GM21723 (cell line): ENCODE measurements at regions not wholly inside any gene's neighbourhood (a gene's known extent, or its start where the extent isn't known, plus 50 kb on each side); places are given as distances from the start of the nearest gene placed in this dataset.
"Not testable (repeated sequence)": the region's sequence is repeated elsewhere in the genome, so short reads cannot be mapped to it uniquely, and the experiment has no call there.

Experiments
- ATAC-seq: cut with Tn5 transposase; IDR thresholded peaks from one replicate; pipeline ENCODE4 v1.9.1; 2021; ENCODE audit warnings: mild to moderate bottlenecking, moderate library complexity; ENCODE audit not compliant: unreplicated experiment

DNA sequence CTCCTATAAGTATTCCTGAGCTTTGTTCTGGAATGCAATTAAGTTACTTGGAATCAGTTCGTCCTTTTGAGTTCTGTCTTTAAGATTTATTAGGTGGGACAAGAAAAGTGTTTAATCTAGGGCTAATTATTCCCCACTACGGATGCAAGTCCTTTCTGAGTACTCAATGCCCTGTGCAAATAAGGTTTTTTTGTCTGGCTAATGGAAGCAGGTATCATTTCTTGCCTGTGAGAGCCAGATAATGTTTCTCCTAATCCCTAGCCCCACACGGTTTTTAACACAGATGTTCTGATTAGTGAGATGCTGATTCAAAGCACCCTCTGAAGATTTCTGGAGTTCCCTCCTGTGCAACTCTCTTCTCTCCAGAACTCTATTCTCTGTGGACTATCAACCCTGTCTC is 296.6 kb upstream of the PRICKLE1 start:
- ATAC-seq: no peak

DNA sequence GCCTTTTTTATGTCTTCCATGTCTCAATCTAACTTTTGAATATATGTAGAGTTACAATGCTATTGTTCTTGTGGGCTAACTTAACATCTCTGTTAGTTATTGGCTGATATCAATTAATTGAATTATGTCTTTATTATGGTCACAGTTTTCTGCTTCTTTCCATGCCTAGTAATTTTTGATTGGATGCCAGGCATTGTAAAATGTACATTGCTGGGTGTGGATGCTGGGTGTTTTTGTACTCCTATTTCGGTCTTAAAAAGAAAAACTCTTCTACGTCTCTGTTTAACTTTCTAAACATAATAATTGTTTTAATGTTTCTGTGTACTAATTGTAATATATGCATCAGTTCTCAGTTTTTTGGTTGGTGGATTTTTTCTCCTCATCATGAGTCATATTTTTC is 296.1 kb upstream of the PRICKLE1 start:
- no peak for ATAC-seq

DNA sequence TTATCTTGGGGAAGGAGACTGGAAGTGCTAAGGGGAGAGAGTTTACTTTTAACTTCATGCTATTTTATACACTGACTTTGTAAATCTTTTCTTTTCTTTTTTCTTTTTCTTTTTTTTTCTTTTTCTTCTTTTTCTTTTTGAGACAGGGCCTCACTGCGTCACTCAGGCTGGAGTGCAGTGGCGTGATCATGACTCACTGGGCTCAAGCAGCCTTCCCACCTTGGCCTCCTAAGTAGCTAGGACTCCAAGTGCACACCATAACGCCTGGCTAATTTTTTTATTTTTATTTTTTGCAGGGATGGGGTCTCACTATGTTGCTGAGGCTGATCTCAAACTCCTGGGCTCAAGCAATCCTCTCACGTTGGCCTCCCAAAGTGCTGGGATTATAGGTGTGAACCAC is 294.6 kb upstream of the PRICKLE1 start:
- no peak for ATAC-seq

DNA sequence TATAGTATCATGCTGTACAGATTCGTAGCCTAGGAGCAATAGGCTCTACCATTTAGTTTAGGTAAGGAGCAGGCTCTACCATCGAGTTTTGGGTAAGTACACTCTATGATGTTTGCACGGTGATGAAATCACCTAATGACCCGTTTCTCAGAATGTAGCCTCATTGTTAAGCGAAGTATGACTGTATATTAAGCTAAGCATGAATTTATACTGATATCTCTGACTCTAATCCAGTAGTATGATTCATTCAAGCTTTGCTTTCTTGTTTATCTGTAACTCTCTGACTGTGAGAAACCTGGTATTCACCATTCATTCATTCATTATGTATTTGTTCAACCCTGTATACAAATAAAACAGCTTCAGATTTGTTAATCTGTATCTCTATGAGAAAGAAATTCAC is 283.9 kb upstream of the PRICKLE1 start:
- ATAC-seq: no peak

DNA sequence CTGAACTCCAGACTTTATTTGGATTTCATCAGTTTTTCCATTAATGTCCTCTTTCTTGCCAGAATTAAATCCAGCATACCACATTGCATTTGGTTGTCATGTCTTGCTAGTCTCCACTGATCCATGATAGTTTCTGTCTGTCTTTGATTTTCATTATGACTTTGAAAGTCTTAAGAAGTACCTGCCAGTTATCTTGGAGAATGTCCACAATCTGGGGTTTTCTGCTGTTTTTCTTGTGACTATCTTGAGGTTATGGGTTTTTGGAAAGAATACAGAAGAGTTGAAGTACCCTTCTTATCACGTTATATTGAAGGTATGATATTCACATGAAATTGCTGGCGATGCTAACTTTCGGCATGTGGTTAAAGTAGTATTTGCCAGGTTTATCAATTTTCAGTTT is 282.3 kb upstream of the PRICKLE1 start:
- ATAC-seq: no peak

DNA sequence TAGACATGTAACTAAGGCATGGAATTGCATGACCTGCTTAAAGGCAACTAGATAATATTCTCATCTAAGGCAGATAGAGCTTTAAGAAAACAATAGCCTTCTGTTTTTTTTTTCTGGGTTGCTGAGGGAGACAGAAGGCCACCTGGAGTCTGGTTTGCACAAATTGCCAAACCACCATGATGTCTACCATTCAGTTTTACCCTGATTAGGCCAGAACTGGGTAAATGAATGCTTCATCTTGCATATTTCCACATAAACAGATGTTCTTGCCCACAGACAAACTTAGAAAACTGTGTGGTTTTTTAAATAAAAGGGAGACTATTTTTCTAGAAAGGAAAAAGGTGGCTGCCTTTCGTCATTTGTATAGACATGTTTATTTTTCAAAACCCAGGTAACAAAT is 278.7 kb upstream of the PRICKLE1 start:
- ATAC-seq: no peak

DNA sequence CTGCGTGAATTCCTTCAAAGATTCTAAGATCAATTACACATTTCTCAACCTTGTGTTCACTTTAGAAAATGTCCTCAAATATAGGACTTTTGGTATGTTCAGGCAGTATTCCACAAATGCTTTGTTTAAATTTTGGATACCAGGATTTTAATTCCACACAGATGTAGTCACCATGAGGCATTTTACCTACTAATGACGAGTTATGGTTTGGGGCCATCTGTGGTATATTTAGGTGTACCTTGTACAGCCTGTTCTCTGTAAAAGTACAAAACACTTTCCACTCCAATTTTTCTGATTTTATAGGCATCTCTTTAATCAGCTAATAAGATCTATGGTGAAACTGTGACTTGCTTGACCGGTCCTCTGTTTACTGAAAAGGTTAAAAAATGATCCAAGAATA is 275.7 kb upstream of the PRICKLE1 start:
- ATAC-seq: no peak

DNA sequence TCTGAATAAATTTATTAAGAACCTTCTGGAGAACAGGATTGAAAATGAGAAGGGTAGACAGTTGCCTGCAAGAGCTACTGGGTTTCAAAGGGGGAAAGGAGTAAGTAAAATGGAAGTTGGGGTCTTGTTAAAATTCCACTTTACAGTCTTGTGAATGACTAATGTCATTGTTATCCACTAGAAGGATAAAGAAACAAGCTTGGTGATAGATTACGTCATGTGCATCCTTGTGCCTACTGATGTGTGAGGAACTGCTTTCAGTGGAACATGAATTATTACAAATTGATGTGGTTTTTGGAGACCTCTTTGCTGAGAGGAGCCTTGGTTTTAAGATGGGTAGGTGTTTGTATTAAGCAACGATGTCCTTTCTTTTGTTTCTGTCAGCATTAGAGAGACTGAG is 272.5 kb upstream of the PRICKLE1 start:
- no peak for ATAC-seq

DNA sequence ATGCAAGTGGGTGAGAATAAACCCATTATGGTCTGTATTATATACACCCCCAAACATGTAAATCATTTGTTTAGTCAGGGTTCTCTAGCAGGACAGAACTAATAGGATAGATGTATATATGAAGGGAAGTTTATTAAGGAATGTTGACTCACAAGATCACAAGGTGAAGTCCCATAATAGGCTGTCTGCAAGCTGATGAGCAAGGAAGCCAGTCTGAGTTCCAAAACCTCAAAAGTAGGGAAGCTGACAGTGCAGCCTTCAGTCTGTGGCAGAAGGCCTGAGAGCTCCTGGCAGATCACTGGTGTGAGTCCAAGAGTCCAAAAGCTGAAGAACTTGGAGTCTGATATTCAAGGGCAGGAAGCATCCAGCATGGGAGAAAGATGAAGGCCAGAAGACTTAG is 270.8 kb upstream of the PRICKLE1 start:
- ATAC-seq: not testable (repeated sequence)

DNA sequence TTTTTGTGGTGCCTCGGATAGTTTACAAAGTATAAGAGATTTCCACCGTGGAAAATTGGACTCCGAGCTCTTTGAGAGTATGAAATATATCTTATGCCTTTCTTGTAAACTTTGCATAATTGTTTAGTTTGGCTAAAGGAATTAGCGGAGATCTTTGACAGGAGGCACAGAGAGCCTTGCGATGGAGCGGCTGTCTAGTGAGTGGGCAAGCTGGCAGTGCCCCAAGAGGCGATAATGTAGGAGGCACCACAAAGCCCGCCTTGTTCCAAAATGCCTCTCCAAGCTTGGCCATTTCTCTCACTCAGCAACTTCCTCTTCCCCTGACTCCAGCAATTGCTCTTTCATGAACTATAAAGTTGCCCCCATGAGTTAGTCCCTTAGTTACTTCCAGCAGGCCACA is 270.1 kb upstream of the PRICKLE1 start:
- ATAC-seq: no peak

DNA sequence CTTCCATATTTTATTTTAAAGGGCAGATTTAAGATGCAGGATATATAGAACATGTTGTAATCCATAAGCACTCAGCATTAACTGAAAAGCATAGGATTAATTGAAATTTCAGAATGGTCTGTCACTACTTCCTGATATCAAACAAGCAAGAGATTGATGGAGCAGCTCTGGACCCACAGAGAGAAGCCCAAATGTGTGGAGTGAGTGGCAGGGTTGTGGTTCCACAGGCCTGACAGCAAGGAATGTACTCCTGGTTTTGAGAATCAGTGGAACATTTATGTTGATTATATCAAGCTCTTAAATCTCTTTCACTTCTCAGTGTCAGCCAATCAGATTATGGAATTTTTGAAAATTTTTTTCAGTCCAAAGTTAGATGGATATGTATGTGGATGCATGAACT is 267.6 kb upstream of the PRICKLE1 start:
- ATAC-seq: no peak

DNA sequence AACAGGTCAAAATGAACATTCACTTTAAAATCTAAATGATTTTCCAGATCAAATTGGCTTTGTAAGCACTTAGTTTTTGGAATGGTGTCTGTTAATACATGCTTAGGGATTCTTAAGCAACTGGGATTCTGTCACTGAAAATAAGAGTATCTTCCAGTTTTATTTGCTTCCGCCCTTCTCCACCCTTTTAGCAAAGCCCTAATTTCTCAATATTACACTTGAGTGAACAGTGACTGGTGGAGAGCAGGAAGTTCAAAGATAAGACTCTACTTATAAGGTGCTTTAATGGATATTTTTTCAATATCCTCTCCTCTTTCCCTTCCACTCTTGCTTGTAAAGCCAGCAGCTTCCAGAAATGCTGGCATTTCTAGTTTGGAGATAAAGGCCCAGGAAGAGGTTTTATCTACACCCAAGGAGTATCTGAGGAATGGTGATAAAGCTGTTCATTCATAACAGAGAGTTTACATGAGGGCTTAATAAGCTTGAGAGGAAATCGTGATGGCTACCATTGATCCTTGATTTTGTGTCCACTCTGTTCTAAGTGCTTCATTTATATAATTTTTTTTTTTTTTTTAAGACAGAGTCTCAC is 265.9 kb upstream of the PRICKLE1 start:
- no peak for ATAC-seq

DNA sequence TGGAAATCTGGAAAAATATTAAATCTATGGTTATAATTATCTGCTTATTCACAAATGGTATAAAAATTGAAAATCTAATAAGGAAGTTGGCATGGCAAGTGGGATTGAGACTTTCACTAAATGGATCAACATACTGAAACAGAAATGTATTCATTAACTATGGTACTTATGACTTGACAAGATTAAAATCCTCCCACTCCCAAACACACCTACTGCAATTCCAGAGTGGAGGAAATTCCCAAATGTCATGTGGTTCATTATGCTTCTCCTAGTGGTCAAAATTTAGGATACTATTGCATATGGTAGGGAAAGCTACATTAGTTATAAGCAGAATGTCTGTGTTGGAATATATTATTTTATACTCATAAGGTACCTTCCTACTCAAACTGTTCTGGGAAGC is 265.3 kb upstream of the PRICKLE1 start:
- ATAC-seq: no peak

DNA sequence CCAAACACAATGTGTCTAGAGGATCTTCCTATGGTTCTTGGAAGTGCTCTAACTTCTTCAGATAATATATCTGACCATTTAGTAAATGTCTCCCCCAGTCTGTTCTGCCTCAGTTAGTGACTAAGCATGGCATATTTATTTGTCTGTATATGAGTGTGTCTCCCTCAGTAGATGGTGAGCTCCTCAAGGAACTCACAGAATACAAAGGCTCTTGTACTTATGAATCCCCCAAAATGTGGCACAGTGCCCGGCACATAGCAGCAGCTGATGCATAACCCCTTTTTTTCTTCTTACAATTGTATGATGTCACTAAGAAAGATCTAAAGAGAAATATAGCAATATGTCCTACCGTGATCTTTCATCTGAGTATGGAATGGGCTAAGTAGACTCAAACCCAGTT is 264.7 kb upstream of the PRICKLE1 start:
- ATAC-seq: no peak

DNA sequence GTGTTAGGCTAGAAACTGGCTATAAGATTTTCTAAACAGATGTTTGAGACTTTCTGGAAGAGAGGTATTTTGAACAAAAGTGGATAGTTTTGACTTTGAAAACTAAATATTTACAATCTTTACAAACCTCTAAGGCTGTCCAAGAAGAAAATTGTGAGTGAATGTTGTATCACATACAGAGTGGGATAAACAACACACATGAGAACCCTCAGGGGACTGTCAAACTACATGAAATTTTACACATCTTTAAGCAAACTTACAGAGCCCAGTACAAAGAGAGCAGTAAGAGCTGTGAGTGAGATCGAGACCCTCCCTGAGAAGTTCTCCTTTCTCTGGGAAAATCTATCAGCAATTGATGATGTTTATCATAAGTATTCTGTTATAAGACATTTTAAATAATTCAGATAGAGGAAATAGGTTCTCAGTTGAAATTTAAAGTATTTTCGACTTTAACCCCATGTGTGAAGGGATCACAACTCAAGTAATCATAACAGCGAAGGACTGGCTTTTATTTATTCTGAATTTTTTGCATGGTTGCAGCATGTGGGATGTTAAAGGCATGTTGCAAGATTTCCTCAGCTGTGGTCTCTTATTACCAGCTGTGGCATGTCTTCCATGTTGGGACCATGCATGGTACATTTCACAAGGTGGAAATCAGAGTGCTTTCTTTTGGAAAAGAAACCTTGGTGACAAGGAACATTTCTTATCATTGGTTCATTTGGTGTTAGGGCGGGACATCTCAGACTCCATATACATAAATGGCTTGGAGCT is 264.0 kb upstream of the PRICKLE1 start:
- ATAC-seq: no peak

DNA sequence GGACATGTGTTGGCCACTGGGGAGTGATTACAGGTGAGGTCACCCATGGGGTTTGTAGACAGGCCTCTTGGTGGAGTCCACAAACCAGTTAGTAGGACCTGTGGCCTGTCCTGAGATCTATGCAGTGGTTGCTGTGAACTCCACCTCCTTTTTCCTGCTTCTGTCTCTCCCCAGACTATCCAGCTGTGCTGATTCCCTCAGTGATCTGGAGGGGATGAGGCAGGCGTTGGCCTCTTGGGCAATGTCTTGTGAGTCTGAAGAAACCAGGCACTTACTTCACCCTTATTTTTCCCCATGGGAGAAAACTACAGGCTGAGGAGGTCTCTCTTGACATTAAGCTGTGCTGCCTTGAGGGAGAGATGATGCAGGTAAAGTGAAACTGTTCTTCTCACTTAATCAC is 257.2 kb upstream of the PRICKLE1 start:
- ATAC-seq: no peak

DNA sequence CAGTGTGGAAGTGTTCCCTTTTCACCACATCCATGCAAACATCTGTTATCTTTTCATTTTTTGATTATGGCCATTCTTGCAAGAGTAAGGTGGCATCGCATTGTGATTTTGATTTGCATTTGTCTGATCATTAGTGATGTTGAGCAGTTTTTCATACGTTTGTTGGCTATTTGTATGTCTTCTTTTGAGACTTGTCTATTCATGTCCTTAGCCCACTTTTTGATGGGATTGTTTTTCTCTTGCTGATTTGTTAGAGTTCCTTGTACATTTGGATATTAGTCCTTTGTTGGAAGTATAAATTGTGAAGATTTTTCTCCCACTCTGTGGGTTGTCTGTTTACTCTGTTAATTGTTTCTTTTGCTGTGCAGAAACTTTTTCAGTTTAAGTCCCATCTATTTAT is 244.5 kb upstream of the PRICKLE1 start:
- no peak for ATAC-seq

DNA sequence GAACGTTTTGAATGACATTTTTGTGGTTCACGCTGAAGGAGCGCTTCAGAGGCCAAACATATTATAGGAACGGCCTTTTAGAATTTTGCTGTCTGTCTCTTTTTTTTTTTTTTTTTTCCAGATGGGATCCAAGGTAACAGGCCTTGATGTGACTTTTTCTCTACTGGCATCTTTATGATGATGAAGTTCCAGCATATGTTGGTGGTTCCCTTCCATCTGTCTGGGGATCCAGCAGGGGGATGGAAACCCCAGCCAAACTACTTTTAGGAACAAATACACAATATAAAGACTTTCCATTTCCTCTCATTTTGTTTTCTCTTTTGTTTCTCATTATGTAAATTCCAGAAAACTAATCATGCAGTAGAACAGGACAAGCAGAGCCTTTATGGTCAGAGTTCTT is 239.3 kb upstream of the PRICKLE1 start:
- ATAC-seq: no peak

DNA sequence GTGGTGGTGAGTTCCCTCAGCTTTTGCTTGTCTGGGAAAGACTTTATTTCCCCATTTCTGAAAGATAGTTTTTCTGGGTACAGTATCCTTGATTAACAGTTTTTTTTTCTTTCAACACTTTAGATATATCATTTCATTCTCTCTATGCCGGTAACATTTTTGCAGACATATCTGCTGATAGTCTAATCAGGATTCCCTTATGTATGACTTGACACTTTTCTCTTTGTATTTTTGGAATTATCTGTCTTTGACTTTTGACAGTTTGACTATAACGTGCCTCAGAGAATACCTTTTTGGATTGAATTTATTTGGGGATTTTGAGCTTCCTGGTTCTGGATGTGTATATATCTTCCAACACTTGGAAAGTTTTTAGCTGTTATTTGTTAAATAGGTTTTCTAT is 234.8 kb upstream of the PRICKLE1 start:
- no peak for ATAC-seq

DNA sequence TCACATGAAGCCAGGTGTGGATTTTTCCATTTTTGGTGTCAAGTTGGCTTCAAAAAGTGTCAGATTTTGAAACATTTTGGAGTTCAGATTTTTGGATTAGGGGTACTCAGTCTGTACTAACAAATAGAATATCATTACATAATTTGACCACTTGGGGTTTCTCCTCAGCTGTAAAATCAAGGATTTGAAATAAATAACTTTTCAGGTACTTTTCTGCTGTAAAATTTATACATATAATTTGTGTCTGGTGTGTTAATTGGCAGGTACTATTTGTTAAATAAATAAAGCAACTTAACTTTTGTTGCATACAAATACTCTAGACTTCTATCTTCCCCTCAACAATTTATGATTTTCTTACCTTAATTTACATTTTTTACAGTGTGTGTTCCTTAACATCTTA is 234.1 kb upstream of the PRICKLE1 start:
- no peak for ATAC-seq

DNA sequence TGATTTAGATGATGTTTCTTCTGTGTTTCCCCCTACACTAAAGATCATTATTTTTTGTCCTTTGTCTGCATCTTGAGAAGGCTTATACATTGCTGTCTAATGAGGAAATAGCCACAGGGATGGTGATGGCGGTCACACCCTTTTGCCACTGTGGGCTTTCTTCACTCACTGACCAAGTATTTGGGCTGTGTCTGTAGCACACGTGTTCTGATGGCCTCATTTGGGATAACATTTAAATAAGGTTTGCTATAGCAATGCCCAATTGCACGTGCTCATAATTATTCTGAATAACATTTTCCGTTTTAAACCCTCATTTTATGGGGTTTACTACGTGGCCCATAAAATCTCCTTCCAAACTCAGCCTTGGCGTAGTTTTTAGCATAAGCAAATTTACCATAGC is 230.3 kb upstream of the PRICKLE1 start:
- no peak for ATAC-seq

DNA sequence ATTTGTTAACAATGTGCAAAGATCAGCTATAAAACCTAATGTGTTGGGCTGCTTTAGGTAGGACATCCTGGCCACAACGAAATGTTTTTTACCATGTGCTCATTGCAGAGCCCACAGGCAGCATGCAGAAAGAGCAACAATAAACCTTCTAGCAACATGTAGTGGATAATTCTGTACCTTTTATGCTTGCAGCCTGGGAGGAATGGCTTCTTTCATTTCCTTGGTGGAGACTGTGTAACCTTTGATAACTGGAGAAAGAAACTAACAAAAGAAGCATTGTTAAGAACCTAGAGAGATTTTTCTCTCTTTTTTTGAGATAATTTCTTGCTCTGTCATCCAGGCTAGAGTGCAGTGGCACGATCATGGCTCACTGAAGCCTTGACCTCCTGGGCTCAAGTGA is 225.5 kb upstream of the PRICKLE1 start:
- no peak for ATAC-seq

DNA sequence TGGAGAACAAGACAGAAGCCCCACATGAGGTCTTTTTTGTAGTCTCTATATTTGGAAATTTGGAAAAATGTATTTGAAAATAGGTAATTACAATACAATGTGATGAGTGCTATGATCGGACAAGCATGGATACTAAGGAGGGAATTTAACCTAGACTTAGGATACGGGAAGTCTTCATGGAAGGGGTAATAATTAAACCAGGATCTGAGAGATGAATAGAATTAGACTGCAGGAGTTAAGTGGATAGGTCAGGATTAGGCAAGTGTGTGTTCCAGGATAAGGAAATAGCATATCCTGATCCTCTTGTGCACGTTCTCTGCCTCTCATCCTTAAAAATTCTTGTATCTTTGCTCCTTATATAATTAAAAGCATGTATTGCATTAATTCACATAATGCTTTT is 223.3 kb upstream of the PRICKLE1 start:
- ATAC-seq: no peak
